Activated CD8-positive, alpha-beta memory T cell treated with anti-CD3 and anti-CD28 coated beads, Interleukin-2, amount 10 ng/mL, durations not matched to agents 7 days and 5 days (primary cell): ENCODE measurements at regions not wholly inside any gene's neighbourhood (a gene's known extent, or its start where the extent isn't known, plus 50 kb on each side); places are given as distances from the start of the nearest gene placed in this dataset.

Experiments used
- ATAC-seq: fragments of 150-1000 bp; cut with Tn5 transposase; one replicate; pipeline ENCODE4 v1.10.0; 2021; ENCODE audit warnings: moderate library complexity
- CTCF ChIA-PET: fragments of 350-600 bp; sonication (Branson Sonifier 250); formaldehyde crosslinking; loops from one replicate; lab custom pipeline; 2021; ENCODE audit warnings: antibody characterized with exemption; lab: Charles Lee
- DNase-seq: peaks from one replicate; pipeline ENCODE4 v3.0.0-alpha.2; 2020
- H3K27ac Mint-ChIP-seq: one replicate; pipeline ENCODE4 v1.8.0; 2021; ENCODE audit warnings: mild to moderate bottlenecking, mixed read lengths
- H3K27me3 Mint-ChIP-seq: one replicate; pipeline ENCODE4 v1.8.0; 2021; ENCODE audit warnings: mixed read lengths
- H3K36me3 Mint-ChIP-seq: one replicate; pipeline ENCODE4 v1.8.0; 2021; ENCODE audit warnings: mild to moderate bottlenecking, mixed read lengths
- H3K4me1 Mint-ChIP-seq: one replicate; pipeline ENCODE4 v1.8.0; 2021; ENCODE audit warnings: mixed read lengths
- H3K4me3 Mint-ChIP-seq: one replicate; pipeline ENCODE4 v1.8.0; 2021; ENCODE audit warnings: mild to moderate bottlenecking, moderate library complexity, mixed read lengths
- H3K9me3 Mint-ChIP-seq: one replicate; pipeline ENCODE4 v1.8.0; 2022; ENCODE audit warnings: low read depth, mixed read lengths

GRCh38 chr2:41873102-41874031 lies 174.5 kb upstream of the PKDCC start:
- Mint-ChIP-seq H3K27ac (no peak overlapping the region), H3K4me3 (no peak overlapping the region), H3K4me1 (peaks cover 6% of the 10 kb centered on the region), H3K9me3 (no peaks in the 10 kb centered on the region), H3K27me3 (peaks cover 24% of the 10 kb centered on the region), H3K36me3 (no peaks in the 10 kb centered on the region)
- ATAC-seq: no peak
- CTCF ChIA-PET: interaction anchor here (1.1 to 7.9 kb wide), 4 partner anchors 9 to 214 kb away, joined by 3 to 207 read pairs (median 18); no protein-coding TSS in a partner anchor
- no peak for DNase-seq

GRCh38 chr2:41877114-41877678 lies 170.6 kb upstream of the PKDCC start:
- no peaks in the 10 kb centered on the region for H3K36me3 Mint-ChIP-seq
- no peak for DNase-seq
- no peak for ATAC-seq
- H3K4me3 Mint-ChIP-seq: no peak overlapping the region
- CTCF ChIA-PET: no interaction called here
- peaks cover 6% of the 10 kb centered on the region for H3K4me1 Mint-ChIP-seq
- no peaks in the 10 kb centered on the region for H3K9me3 Mint-ChIP-seq
- H3K27me3 Mint-ChIP-seq: peaks cover 32% of the 10 kb centered on the region
- H3K27ac Mint-ChIP-seq: no peak overlapping the region

- H3K9me3 Mint-ChIP-seq: no peaks in the 10 kb centered on the region
- no peak overlapping the region for H3K27ac Mint-ChIP-seq
- ATAC-seq (no peak), DNase-seq (no peak)
- H3K36me3 Mint-ChIP-seq: no peaks in the 10 kb centered on the region
- CTCF ChIA-PET: interaction anchor here (1.7 to 3.5 kb wide), 3 partner anchors 8 to 312 kb away, joined by 4 to 12 read pairs (median 12); no protein-coding TSS in a partner anchor
- no peaks in the 10 kb centered on the region for H3K4me1 Mint-ChIP-seq
- H3K4me3 Mint-ChIP-seq: no peak overlapping the region
- H3K27me3 Mint-ChIP-seq: peaks cover 28% of the 10 kb centered on the region
Observed at GRCh38 chr2:41878056-41878455, 169.8 kb upstream of the PKDCC start.

- Mint-ChIP-seq H3K4me1 (no peaks in the 10 kb centered on the region), H3K4me3 (no peak overlapping the region), H3K9me3 (no peaks in the 10 kb centered on the region), H3K27ac (no peak overlapping the region), H3K36me3 (no peaks in the 10 kb centered on the region), H3K27me3 (peaks cover 26% of the 10 kb centered on the region)
- ATAC-seq (no peak), DNase-seq (no peak)
- CTCF ChIA-PET: interaction anchor here (1.7 to 3.5 kb wide), 3 partner anchors 9 to 311 kb away, joined by 4 to 12 read pairs (median 12); no protein-coding TSS in a partner anchor
Observed at GRCh38 chr2:41878716-41879234, 169.0 kb upstream of the PKDCC start.

- peaks cover 26% of the 10 kb centered on the region for H3K27me3 Mint-ChIP-seq
- H3K36me3 Mint-ChIP-seq: no peaks in the 10 kb centered on the region
- no peaks in the 10 kb centered on the region for H3K9me3 Mint-ChIP-seq
- no peak overlapping the region for H3K4me3 Mint-ChIP-seq
- CTCF ChIA-PET: interaction anchor here (1.7 to 3.5 kb wide), 3 partner anchors 9 to 311 kb away, joined by 4 to 12 read pairs (median 12); no protein-coding TSS in a partner anchor
- ATAC-seq (no peak), DNase-seq (no peak)
- no peaks in the 10 kb centered on the region for H3K4me1 Mint-ChIP-seq
- H3K27ac Mint-ChIP-seq: no peak overlapping the region
Observed at GRCh38 chr2:41879235-41879916, 168.4 kb upstream of the PKDCC start.

- Mint-ChIP-seq H3K4me3 (no peak overlapping the region), H3K27ac (no peak overlapping the region), H3K4me1 (no peaks in the 10 kb centered on the region), H3K27me3 (peaks cover 35% of the 10 kb centered on the region), H3K9me3 (no peaks in the 10 kb centered on the region), H3K36me3 (no peaks in the 10 kb centered on the region)
- CTCF ChIA-PET: interaction anchor here (2.6 to 3.5 kb wide), 2 partner anchors 11 to 27 kb away, joined by 12 read pairs; no protein-coding TSS in a partner anchor
- DNase-seq (no peak), ATAC-seq (no peak)
Observed at GRCh38 chr2:41880561-41881243, 167.1 kb upstream of the PKDCC start.

DNA sequence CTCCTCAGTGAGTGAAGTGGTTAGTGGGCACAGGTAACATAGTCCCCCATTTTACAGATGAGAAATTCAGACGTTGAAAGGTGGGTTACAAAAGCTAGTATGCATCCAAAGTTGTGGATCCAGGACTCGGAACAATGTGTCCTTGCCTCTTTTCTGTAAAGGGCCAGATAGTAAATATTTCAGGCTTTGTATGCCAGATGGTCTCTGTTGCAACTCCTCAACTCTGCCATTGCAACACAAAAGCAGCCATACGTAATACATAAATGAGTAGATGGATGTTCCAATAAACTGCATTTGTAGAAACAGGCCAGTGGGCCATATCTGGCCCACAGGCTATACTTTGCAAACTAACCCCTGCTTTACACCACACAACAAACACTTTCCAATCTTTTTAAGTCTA lies 166.6 kb upstream of the PKDCC start:
- no peak overlapping the region for H3K4me3 Mint-ChIP-seq
- no peak for DNase-seq
- CTCF ChIA-PET: interaction anchor here (1.0 to 3.5 kb wide), 2 partner anchors 9 to 27 kb away, joined by 3 to 12 read pairs; no protein-coding TSS in a partner anchor
- ATAC-seq: no peak
- no peaks in the 10 kb centered on the region for H3K4me1 Mint-ChIP-seq
- no peak overlapping the region for H3K27ac Mint-ChIP-seq
- peaks cover 39% of the 10 kb centered on the region for H3K27me3 Mint-ChIP-seq
- no peaks in the 10 kb centered on the region for H3K9me3 Mint-ChIP-seq
- H3K36me3 Mint-ChIP-seq: no peaks in the 10 kb centered on the region

DNA sequence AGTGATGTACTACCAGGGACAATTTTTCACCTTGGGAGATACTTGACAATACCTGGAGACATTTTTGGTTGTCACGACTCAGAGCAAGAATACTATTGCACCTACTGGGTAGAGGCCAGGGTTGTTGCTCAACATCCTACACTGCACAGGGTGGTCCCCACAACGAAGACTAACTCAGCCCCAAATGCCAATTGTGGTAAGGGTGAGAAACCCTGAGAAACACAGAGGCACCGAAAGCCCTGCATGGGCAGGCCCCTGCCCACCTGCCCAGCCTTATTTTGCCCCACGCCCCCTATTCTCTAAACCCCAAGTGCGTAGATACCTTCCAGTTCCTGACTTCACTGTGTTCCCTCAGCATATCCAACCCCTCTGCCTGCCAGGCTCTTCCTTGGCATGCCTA lies 163.1 kb upstream of the PKDCC start:
- Mint-ChIP-seq H3K4me3 (no peak overlapping the region), H3K9me3 (no peaks in the 10 kb centered on the region), H3K4me1 (no peaks in the 10 kb centered on the region), H3K27me3 (peaks cover 52% of the 10 kb centered on the region), H3K36me3 (peaks cover 2% of the 10 kb centered on the region), H3K27ac (no peak overlapping the region)
- no peak for ATAC-seq
- CTCF ChIA-PET: no interaction called here
- no peak for DNase-seq

DNA sequence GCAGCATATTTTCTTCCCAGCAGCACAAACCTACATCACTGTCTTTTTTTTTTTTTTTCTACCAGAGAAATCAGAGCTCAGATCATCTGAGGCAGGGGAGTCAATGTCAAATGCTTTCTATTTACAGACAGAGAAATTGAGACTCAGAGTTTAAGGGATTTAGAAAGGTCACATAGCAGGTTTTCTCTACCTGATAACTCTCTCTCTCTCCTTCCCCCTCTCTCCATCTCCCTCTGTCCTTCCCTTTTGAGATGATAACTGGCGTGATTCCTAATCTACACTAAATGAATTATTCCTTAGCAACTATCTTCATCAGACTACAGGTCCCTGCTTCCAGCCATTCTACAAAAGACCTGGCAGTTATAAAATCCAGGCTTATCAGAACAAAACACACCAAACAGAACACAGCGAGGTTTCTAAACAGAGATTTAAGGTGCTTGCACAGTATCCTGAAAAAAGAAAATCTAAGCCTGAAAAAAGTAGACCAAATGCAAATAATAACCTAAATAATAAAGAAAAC lies 161.6 kb upstream of the PKDCC start:
- H3K27me3 Mint-ChIP-seq: peaks cover 51% of the 10 kb centered on the region
- peaks cover 2% of the 10 kb centered on the region for H3K36me3 Mint-ChIP-seq
- CTCF ChIA-PET: interaction anchor here (0.8 kb wide), 1 partner anchor 10 kb away, joined by 4 read pairs; no protein-coding TSS in a partner anchor
- DNase-seq (no peak), ATAC-seq (no peak)
- H3K4me1 Mint-ChIP-seq: no peaks in the 10 kb centered on the region
- no peak overlapping the region for H3K27ac Mint-ChIP-seq
- H3K9me3 Mint-ChIP-seq: no peaks in the 10 kb centered on the region
- no peak overlapping the region for H3K4me3 Mint-ChIP-seq

GRCh38 chr2:41886757-41887156 lies 161.1 kb upstream of the PKDCC start:
- Mint-ChIP-seq H3K27ac (no peak overlapping the region), H3K36me3 (peaks cover 2% of the 10 kb centered on the region), H3K9me3 (no peaks in the 10 kb centered on the region), H3K4me1 (no peaks in the 10 kb centered on the region), H3K4me3 (no peak overlapping the region), H3K27me3 (peaks cover 52% of the 10 kb centered on the region)
- ATAC-seq: no peak
- no peak for DNase-seq
- CTCF ChIA-PET: interaction anchor here (0.8 kb wide), 1 partner anchor 10 kb away, joined by 4 read pairs; no protein-coding TSS in a partner anchor

DNA sequence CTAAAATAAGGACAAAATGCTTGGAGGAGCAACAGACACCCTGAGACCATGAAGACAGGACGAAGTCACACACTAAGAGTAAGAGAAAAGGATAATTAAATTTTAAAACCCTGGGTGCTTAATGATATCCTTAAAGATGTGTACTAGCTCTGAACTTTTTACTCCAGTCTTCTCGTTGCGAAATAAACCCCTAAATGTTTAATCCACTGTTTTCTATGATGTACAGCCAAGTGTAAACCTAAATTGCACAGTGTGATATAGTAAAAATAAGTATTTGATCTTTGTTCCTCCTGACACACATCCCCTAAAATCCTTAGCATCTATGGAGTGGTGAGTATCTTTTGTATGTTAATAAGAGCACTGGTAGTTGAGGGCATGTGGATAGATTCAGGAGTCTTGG lies 157.5 kb upstream of the PKDCC start:
- H3K4me1 Mint-ChIP-seq: no peaks in the 10 kb centered on the region
- DNase-seq: no peak
- H3K27me3 Mint-ChIP-seq: peaks cover 75% of the 10 kb centered on the region
- CTCF ChIA-PET: no interaction called here
- no peaks in the 10 kb centered on the region for H3K9me3 Mint-ChIP-seq
- peaks cover 2% of the 10 kb centered on the region for H3K36me3 Mint-ChIP-seq
- no peak overlapping the region for H3K27ac Mint-ChIP-seq
- ATAC-seq: no peak
- no peak overlapping the region for H3K4me3 Mint-ChIP-seq

DNA sequence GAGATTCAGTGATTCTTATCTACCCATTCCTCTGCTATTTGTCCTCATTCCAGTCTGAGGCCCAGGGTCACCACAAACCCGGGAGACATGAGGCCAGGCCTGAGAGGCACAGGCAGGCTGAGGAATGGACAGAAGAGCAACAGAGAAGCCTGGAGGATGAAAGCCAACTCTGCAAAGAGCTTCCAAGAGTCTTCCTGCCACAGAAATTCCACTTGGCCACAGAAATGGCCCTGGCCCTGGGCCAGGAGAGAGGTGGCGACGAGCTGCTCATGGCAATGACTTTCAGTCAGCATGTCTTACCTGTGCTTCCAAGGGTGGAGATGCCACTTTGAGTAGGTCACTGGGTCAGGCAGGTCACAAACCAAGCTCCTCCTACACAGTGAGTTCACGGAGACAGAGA lies 155.3 kb upstream of the PKDCC start:
- Mint-ChIP-seq H3K4me3 (no peak overlapping the region), H3K27me3 (peaks cover 75% of the 10 kb centered on the region), H3K9me3 (no peaks in the 10 kb centered on the region), H3K36me3 (peaks cover 2% of the 10 kb centered on the region), H3K4me1 (peaks cover 20% of the 10 kb centered on the region), H3K27ac (no peak overlapping the region)
- ATAC-seq (no peak), DNase-seq (no peak)
- CTCF ChIA-PET: interaction anchor here (1.6 kb wide), 1 partner anchor 23 kb away, joined by 5 read pairs; no protein-coding TSS in a partner anchor
